Right cardiac atrium (tissue), 5 donors: ENCODE measurements at regions not wholly inside any gene's neighbourhood (a gene's known extent, or its start where the extent isn't known, plus 50 kb on each side); places are given as distances from the start of the nearest gene placed in this dataset.
"Not testable (repeated sequence)": the region's sequence is repeated elsewhere in the genome, so short reads cannot be mapped to it uniquely, and the experiment has no call there.

Experiments
- ATAC-seq, 2 donors: fragments of 200-7000 bp; cut with Tn5 transposase; one replicate each; pipeline versions ENCODE4 v1.8.0 to v1.9.1; 2020; ENCODE audit warnings: moderate library complexity in 2 of 2, mild to moderate bottlenecking in 1 of 2
- DNase-seq, 3 donors: peaks; one replicate each; pipeline ENCODE4 v3.0.0-alpha.2; 2020
- H3K27ac ChIP-seq: one replicate; pipeline ENCODE4 v1.5.1; 2013; ENCODE audit warnings: mild to moderate bottlenecking, low read length, control low read depth, moderate library complexity
- H3K27me3 ChIP-seq: one replicate; pipeline ENCODE4 v1.6.1; 2013; ENCODE audit not compliant: control insufficient read depth, insufficient read depth
- H3K4me1 ChIP-seq: one replicate; pipeline ENCODE4 v1.6.1; 2013; ENCODE audit warnings: low read length; ENCODE audit not compliant: control insufficient read depth, insufficient read depth
- H3K4me3 ChIP-seq: one replicate; pipeline ENCODE4 v1.5.1; 2013; ENCODE audit warnings: low read length, control low read depth
- H3K9me3 ChIP-seq: one replicate; pipeline ENCODE4 v1.6.1; 2013; ENCODE audit warnings: low read length; ENCODE audit not compliant: control insufficient read depth
- WGBS: extraction: QIAGEN DNeasy Blood & Tissue Kit; methylation state at CpG from one replicate; pipeline ENCODE4 v1.1.7; 2013; 5-methylcytosine and 5-hydroxymethylcytosine counted together
- intact Hi-C, 4 donors: fragments of 100-400 bp; cut with DNase I; formaldehyde crosslinking; loops; one replicate each; pipeline versions ENCODE4 v1.11.0 to v1.14.0; 2022 to 2023
- donor health status: healthy with polysubstance abuse.
- donor health status: DM: no; HTN: yes; CAD: no.
- donor health status: DM: no; HTN: no; CAD: no.
- donor health status: DM: no; HTN: yes; CAD: no; lungs with severe emphysema.
- donor health status: DM: yes; HTN: yes; CAD: no.

DNA sequence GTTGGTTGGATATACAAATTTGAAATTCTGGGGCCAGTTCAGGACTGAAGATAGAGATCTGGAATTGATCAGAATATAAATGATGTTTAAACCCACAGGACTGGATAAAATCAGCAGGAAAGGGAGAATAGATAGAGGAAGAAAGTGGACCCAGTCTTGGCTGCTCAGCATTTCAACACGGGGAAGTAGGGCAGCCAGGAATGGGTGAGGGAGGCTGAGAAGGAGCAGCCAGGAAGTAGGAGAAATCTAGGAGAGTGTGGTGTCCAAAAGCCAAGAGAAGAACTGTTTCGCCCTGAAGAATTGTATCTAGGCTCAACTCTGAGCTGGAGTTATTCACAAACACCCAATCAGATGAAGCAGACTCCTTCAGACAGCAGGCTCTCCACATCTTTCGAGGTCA is 197.9 kb downstream of the CDCA7 start:
- Histone ChIP-seq H3K9me3 (no peaks in the 10 kb centered on the region), H3K27ac (no peak overlapping the region), H3K27me3 (no peaks in the 10 kb centered on the region), H3K4me1 (no peaks in the 10 kb centered on the region), H3K4me3 (no peak overlapping the region)
- ATAC-seq: no peak
- no peak for DNase-seq
- intact Hi-C loops: no loop called here
- WGBS: 58% methylated on average over 3 of the region's 3 CpGs

DNA sequence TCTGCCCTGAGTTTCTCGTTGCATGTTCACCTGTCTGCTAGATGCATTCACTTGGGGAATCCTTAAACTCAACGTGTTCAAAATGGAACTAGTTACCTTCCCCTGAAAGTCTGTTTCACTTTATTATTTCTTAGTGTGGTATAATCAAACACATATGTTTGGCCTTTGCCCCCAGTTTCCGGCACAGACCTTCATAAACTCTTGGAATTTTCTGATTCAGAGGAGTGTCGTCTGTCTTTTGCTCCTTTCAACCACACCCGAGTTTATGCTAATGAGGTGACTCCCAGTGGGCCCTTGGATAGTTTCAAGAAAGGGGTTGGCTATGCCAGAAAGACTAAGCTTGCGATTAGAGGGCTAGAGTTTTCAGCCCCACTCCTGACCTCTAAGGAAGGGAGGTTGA is 198.9 kb downstream of the CDCA7 start:
- Histone ChIP-seq H3K4me3 (no peak overlapping the region), H3K4me1 (no peaks in the 10 kb centered on the region), H3K27ac (no peak overlapping the region), H3K9me3 (no peaks in the 10 kb centered on the region), H3K27me3 (peaks cover under 1% of the 10 kb centered on the region)
- DNase-seq: no peak
- WGBS: 68% methylated on average over 6 of the region's 6 CpGs
- intact Hi-C loops: no loop called here
- no peak for ATAC-seq

DNA sequence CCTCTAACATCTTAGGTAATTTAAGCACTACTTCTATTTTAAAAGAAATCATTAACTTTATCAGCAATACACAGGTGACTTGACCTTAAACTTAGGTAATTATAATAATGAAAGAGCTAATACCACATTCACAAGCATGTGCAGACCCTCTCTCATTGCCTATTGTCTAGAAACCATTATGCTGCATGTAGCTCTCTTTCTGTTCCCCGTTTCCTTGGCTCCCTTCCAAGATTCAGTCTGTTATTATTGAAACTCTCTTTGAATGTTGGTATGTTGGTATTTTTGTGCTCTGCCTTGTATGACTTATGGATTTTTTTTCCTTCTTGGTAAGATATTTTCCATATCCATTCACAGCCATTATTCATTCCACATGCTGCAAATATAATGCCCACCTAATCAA is 201.2 kb downstream of the CDCA7 start:
- intact Hi-C loops: no loop called here
- no peaks in the 10 kb centered on the region for H3K4me1 ChIP-seq
- no peak overlapping the region for H3K27ac ChIP-seq
- no peaks in the 10 kb centered on the region for H3K9me3 ChIP-seq
- H3K4me3 ChIP-seq: no peak overlapping the region
- peaks cover 3% of the 10 kb centered on the region for H3K27me3 ChIP-seq
- no peak for DNase-seq
- WGBS: 0% methylated on average over 1 of the region's 1 CpG
- ATAC-seq: no peak

DNA sequence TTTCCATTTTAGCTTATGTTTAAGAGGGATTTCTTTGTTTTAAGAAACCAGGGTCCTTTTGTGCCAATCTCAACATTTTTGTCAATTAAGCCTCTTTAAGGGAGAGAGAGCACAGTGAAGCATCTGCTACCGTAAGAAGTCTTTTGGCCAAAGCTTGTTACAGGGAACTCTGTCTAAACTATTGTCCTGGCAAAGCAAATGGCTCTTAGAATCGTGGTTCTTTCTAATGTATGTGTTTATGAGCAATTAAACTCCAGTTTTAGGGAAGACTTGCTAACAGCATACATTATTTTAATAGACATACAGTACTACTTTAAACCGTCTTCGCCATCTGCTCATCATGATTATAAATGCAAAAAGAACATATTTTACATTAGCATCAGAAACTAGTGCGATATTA is 202.1 kb downstream of the CDCA7 start:
- Histone ChIP-seq H3K9me3 (no peaks in the 10 kb centered on the region), H3K27me3 (peaks cover 3% of the 10 kb centered on the region), H3K4me1 (no peaks in the 10 kb centered on the region), H3K27ac (no peak overlapping the region), H3K4me3 (no peak overlapping the region)
- ATAC-seq (no peak), DNase-seq (no peak)
- 77% methylated on average over 5 of the region's 5 CpGs for WGBS
- intact Hi-C loops: no loop called here

DNA sequence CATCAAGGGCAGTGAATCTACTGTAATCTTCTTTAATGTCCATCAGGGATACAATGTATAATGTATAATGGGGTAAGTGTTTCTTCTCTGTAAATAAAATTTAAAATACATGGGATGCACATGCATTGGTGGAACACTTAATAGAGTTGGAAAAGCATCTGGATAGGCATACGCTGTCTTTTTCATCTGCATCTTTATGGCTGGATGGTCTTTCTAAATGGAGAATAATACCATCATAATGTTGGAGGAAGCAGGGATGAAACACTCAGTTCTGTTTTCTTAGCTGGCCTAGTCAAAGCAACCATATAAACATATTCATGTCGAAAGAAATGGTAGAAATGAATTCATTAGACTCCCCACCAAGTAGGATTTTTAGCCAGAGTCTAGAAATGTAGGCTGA is 202.8 kb downstream of the CDCA7 start:
- ATAC-seq (no peak), DNase-seq (no peak)
- H3K4me1 ChIP-seq: no peaks in the 10 kb centered on the region
- no peaks in the 10 kb centered on the region for H3K9me3 ChIP-seq
- no peak overlapping the region for H3K4me3 ChIP-seq
- intact Hi-C loops: no loop called here
- 91% methylated on average over 2 of the region's 2 CpGs for WGBS
- no peak overlapping the region for H3K27ac ChIP-seq
- H3K27me3 ChIP-seq: peaks cover 3% of the 10 kb centered on the region

DNA sequence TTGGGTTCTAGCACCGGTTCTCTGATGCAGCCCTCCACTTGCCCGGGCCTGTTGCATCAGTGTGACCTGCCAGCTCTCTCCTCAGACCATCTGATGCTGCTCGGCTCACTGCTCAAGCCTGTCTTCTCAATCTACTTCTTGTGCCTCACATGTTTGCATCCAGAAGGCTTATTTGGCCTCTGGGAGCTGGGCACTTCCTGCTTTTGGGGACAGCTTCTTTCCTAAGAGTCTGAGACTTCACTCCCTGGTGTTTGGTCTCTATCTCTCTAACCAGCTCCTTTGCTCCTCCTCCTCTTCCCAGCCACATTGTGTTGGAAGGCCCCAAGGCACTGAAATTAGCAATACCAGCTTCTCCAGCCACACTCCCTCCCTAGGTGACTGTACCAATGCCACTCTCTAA is 212.8 kb downstream of the CDCA7 start:
- H3K9me3 ChIP-seq: no peaks in the 10 kb centered on the region
- ATAC-seq (no peak), DNase-seq (no peak)
- H3K4me3 ChIP-seq: no peak overlapping the region
- H3K4me1 ChIP-seq: no peaks in the 10 kb centered on the region
- intact Hi-C loops: no loop called here
- 89% methylated on average over 3 of the region's 3 CpGs for WGBS
- no peak overlapping the region for H3K27ac ChIP-seq
- no peaks in the 10 kb centered on the region for H3K27me3 ChIP-seq

DNA sequence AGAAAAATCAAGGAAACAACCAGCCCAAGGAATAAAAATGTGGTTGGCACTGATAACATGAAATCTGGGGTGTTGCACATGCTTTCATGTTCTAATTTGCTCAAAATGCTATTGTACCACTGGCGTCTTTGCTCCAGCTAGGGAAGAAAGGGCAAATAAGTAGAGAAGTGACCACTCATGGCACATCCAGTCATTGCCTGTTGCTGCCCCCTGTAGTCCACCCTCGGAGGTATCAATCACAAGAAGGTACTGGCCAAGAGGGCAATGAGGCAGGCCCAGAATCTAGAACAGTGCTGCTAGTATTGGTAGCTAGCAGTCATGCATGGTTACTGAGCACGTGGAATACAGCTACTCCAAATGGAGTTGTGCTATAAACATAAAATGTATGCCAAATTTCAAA is 213.4 kb downstream of the CDCA7 start:
- DNase-seq (no peak), ATAC-seq (no peak)
- H3K27me3 ChIP-seq: no peaks in the 10 kb centered on the region
- no peaks in the 10 kb centered on the region for H3K4me1 ChIP-seq
- H3K4me3 ChIP-seq: no peak overlapping the region
- 53% methylated on average over 3 of the region's 3 CpGs for WGBS
- intact Hi-C loops: no loop called here
- no peaks in the 10 kb centered on the region for H3K9me3 ChIP-seq
- H3K27ac ChIP-seq: no peak overlapping the region

DNA sequence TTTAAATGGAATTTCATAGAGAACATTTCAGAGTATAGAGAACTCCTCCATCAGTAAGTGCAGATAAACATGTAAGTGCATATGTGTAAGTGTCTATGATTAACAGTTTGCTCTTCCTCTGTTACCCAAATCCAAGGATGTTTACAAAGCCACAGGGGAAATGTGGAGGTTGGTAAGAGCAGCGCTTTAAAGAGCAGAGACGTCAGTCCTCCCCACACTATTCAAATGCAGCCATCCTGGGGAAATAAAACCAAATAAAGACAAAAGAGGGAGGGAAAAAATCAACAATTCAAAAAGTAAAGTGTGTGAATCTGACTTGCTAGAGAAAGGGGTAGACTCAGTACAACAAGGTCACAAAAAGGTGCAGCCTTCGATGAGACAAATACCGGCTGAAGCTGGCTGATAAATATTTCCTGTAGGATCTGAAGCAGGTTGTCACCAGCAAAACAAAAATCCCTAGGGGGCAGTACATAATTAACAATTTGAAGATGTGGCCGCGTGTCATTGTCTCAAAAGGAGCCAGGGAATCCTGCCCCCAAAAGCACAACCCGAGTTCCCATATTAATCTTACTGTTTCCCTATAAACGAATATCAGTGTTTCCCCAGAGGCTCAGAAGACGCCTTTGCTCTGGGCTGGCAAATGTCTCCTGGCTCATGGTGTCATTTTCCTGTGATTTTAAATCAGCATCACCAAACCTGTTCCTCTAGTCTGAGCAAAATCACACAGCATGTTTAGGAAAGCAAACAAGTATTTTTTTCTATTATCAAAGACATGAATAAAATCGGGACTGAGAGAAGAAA is 216.5 kb downstream of the CDCA7 start:
- Histone ChIP-seq H3K27ac (no peak overlapping the region), H3K27me3 (no peaks in the 10 kb centered on the region), H3K9me3 (no peaks in the 10 kb centered on the region), H3K4me1 (no peaks in the 10 kb centered on the region), H3K4me3 (no peak overlapping the region)
- no peak for DNase-seq
- no peak for ATAC-seq
- 13% methylated on average over 10 of the region's 10 CpGs for WGBS
- intact Hi-C loops: loop anchor here in 1 of 4 donors (10.0 kb wide), 1 partner anchor 166 kb away; no protein-coding TSS in a partner anchor

DNA sequence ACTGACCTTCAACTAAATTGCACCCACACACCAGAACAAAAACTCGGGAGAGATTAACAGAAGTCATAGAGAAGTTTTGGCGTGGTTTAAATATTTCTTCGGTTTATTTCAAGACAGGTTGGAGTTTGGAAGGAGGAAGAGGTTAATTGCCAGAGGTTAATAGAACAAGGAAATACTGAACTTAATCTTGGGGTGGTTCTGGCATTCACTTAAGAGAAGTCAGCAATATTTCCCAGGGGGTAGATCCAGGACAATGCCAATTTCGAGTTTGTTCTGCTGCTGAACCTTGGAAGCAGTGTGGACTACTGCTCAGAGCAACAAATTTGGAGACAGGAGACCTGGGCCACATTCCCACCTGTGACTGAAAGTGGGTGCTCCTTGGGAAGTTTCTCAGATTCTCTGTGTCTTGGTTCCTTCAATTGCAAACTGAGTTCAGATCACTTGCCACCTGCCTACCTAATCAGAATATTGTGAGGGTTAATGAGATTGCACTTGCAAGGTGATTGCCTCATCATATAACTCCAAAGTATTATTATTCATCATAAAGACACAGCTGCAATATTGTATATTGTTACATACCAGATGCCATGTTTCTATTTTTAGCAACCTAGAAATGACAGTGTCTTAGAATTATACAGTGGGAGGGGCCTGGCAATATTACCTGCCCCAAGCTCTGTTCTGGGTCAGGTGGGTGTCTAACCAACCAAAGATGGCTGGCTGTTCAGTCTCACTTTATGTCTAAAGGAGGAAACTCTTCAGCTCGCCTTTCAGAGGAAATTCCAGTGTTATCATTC is 217.4 kb downstream of the CDCA7 start:
- Histone ChIP-seq H3K4me1 (no peaks in the 10 kb centered on the region), H3K27me3 (no peaks in the 10 kb centered on the region), H3K4me3 (no peak overlapping the region), H3K27ac (no peak overlapping the region), H3K9me3 (no peaks in the 10 kb centered on the region)
- no peak for ATAC-seq
- no peak for DNase-seq
- WGBS: 34% methylated on average over 5 of the region's 5 CpGs
- intact Hi-C loops: loop anchor here in 1 of 4 donors (10.0 kb wide), 1 partner anchor 167 kb away; no protein-coding TSS in a partner anchor

DNA sequence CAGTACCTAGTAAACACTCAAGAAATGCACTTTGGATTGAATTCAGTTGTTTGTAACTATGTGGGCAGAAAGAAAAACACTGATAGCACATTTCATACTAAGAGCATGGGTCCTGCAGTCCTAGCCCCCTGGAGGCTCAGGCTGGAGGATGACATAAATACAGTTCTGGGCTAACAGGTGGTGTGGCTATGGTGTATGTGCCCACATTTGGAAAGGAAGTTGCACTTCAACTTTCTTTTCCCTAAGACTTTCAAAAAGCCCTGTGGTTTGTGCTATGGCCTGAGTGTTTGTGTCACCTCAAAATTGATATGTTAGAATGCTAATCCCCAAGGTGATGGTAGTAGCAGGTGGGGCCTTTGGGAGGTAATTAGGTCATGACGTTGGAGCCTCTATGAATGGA is 218.2 kb downstream of the CDCA7 start:
- ATAC-seq: no peak
- WGBS: 89% methylated on average over 1 of the region's 1 CpG
- Histone ChIP-seq H3K4me3 (no peak overlapping the region), H3K27me3 (no peaks in the 10 kb centered on the region), H3K27ac (no peak overlapping the region), H3K4me1 (no peaks in the 10 kb centered on the region), H3K9me3 (no peaks in the 10 kb centered on the region)
- intact Hi-C loops: loop anchor here in 1 of 4 donors (10.0 kb wide), 1 partner anchor 168 kb away; no protein-coding TSS in a partner anchor
- DNase-seq: no peak

DNA sequence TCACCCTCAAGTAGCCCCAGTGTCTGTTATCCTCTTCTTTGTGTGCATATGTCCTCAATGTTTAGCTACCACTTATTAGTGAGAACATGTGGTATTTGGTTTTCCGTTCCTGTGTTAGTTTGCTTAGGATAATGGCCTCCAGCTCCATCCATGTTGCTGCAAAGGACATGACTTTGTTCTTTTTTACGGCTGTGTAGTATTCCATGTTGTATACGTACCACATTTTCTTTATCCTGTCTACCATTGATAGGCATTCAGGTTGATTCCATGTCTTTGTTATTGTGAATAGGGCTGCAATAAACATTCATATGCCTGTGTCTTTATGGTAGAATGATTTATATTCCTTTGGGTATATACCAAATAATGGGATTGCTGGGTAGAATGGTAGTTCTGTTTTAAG is 219.1 kb downstream of the CDCA7 start:
- H3K4me1 ChIP-seq, H3K9me3 ChIP-seq, H3K27ac ChIP-seq, H3K4me3 ChIP-seq, DNase-seq, H3K27me3 ChIP-seq, ATAC-seq: not testable (repeated sequence)
- intact Hi-C loops: loop anchor here in 1 of 4 donors (10.0 kb wide), 1 partner anchor 169 kb away; no protein-coding TSS in a partner anchor
- 97% methylated on average over 3 of the region's 3 CpGs for WGBS
